ENCODE measurements at regions not wholly inside any gene's neighbourhood (a gene's known extent, or its start where the extent isn't known, plus 50 kb on each side); places are given as distances from the start of the nearest gene placed in this dataset.

DNA sequence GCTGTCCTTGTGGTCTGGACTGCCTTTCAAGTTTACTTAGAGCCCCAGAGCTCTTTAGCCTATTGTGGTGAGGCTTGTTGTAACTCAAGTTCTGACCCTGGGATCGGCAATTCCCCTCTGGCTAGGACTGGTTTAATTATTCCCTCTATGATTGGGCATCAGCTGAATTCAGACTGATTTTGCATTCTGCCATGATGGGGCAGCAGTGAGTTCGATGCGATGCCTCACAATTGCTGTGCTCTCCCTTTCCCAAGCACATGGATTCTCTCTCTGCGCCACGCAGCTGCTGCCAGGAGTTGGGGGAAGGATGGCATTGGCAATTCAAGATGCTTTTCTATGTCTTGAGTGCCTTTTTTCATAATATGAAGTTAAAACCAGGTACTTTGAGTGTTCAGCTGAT is 327.8 kb upstream of the CXorf51B start:
- no peak for TF ChIP-seq MAFK (IDR thresholded peaks at IDR 0.05; ENCODE audit: partially characterized antibody)
- TF ChIP-seq KDM5A (IDR thresholded peaks at IDR 0.05): no peak
- TF ChIP-seq, protein P1, sequence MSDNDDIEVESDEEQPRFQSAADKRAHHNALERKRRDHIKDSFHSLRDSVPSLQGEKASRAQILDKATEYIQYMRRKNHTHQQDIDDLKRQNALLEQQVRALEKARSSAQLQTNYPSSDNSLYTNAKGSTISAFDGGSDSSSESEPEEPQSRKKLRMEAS (IDR thresholded peaks at IDR 0.05): no peak
- TF ChIP-seq TP53 (CRISPR knock-in tag; IDR thresholded peaks at IDR 0.05): no peak
- TF ChIP-seq ZFP36 (IDR thresholded peaks at IDR 0.05; ENCODE audit: borderline replicate concordance, partially characterized antibody): no peak
- no peak for TF ChIP-seq RFX5 (IDR thresholded peaks at IDR 0.05)
- no peak for TF ChIP-seq CBX2 (IDR thresholded peaks at IDR 0.05; ENCODE audit: borderline replicate concordance, low read depth)
- no peak for TF ChIP-seq NFE2L2 (conservative IDR thresholded peaks at IDR 0.05; ENCODE audit: low read length)
- TF ChIP-seq, protein P2, sequence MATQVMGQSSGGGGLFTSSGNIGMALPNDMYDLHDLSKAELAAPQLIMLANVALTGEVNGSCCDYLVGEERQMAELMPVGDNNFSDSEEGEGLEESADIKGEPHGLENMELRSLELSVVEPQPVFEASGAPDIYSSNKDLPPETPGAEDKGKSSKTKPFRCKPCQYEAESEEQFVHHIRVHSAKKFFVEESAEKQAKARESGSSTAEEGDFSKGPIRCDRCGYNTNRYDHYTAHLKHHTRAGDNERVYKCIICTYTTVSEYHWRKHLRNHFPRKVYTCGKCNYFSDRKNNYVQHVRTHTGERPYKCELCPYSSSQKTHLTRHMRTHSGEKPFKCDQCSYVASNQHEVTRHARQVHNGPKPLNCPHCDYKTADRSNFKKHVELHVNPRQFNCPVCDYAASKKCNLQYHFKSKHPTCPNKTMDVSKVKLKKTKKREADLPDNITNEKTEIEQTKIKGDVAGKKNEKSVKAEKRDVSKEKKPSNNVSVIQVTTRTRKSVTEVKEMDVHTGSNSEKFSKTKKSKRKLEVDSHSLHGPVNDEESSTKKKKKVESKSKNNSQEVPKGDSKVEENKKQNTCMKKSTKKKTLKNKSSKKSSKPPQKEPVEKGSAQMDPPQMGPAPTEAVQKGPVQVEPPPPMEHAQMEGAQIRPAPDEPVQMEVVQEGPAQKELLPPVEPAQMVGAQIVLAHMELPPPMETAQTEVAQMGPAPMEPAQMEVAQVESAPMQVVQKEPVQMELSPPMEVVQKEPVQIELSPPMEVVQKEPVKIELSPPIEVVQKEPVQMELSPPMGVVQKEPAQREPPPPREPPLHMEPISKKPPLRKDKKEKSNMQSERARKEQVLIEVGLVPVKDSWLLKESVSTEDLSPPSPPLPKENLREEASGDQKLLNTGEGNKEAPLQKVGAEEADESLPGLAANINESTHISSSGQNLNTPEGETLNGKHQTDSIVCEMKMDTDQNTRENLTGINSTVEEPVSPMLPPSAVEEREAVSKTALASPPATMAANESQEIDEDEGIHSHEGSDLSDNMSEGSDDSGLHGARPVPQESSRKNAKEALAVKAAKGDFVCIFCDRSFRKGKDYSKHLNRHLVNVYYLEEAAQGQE (IDR thresholded peaks at IDR 0.05): no peak
- no peak for TF ChIP-seq CBX8 (IDR thresholded peaks at IDR 0.05)
- TF ChIP-seq EHF (CRISPR knock-in tag; IDR thresholded peaks at IDR 0.05): no peak
- no peak for TF ChIP-seq SMC3 (IDR thresholded peaks at IDR 0.05)
- TF ChIP-seq POLR2AphosphoS2 (conservative IDR thresholded peaks at IDR 0.05; ENCODE audit: low read length): no peak
- no peak for TF ChIP-seq NR3C1 (IDR thresholded peaks at IDR 0.05)
- no peak for TF ChIP-seq USF2 (IDR thresholded peaks at IDR 0.05)
- no peak for TF ChIP-seq ZNF302 (CRISPR knock-in tag; IDR thresholded peaks at IDR 0.05)
- FAIRE-seq (peak; percentile 54), ATAC-seq (no peak), DNase-seq (ENCODE audit: low read depth in 1 of 2, low spot score in 1 of 2) (no peak)
- no peak overlapping the region for H3K4me3 ChIP-seq
- POLR2A ChIA-PET: no interaction called here
- no peak overlapping the region for H3K4me2 ChIP-seq
- no peak overlapping the region for H3K27ac ChIP-seq
- H3K9me3 ChIP-seq: no peaks in the 10 kb centered on the region
- WGBS (ENCODE audit: missing lambda C conversion rate): 14% methylated on average over 4 of the region's 5 CpGs
- CTCF ChIA-PET: no interaction called here
- H3K4me1 ChIP-seq: no peaks in the 10 kb centered on the region

Small RNA genes in the stretch of these regions (small RNA-seq; reads per million reads assigned to genes)
- 0 reads per million in 6 experiments for gene RNA5SP517
